ENCODE measurements at regions not wholly inside any gene's neighbourhood (a gene's known extent, or its start where the extent isn't known, plus 50 kb on each side); places are given as distances from the start of the nearest gene placed in this dataset.

- dilution Hi-C loops (cut with MboI; ENCODE audit: extremely low pct_ligation_motif_present, low sequenced_read_pairs), result no loop called here
- H3K4me1 ChIP-seq (ENCODE audit: control insufficient read depth, extremely low read depth, insufficient read depth, low read length), result no peaks in the 10 kb centered on the region
- no peak for TF ChIP-seq FOS (IDR thresholded peaks at IDR 0.05; ENCODE audit: borderline replicate concordance, insufficient read depth, low read length)
- TF ChIP-seq POLR2A (IDR thresholded peaks at IDR 0.05; ENCODE audit: low read depth, low read length), result no peak
- TF ChIP-seq CTCF (IDR thresholded peaks at IDR 0.05; ENCODE audit: extremely low read depth in 1 of 2, insufficient read depth in 1 of 2, low read depth in 1 of 2, low read length in 2 of 2), result no peak
- TF ChIP-seq JUN (IDR thresholded peaks at IDR 0.05; ENCODE audit: borderline replicate concordance, insufficient read depth, insufficient read length, low read depth), result no peak
- no peak for TF ChIP-seq MYC (IDR thresholded peaks at IDR 0.05; ENCODE audit: low read depth, low read length)
- TF ChIP-seq MAX (IDR thresholded peaks at IDR 0.05; ENCODE audit: insufficient read depth, insufficient read length), result no peak
- TF ChIP-seq POLR2AphosphoS5 (IDR thresholded peaks at IDR 0.05; ENCODE audit: insufficient read depth, low read depth, low read length), result no peak
- TF ChIP-seq EZH2 (IDR thresholded peaks at IDR 0.05; ENCODE audit: borderline replicate concordance, low read depth, low read length, severe bottlenecking), result no peak
- TF ChIP-seq GATA2 (IDR thresholded peaks at IDR 0.05; ENCODE audit: insufficient read depth, insufficient read length, low read depth, low read length), result no peak
- intact Hi-C loops (cut with micrococcal nuclease), result no loop called here
- no peak overlapping the region for H3K4me3 ChIP-seq (replicated peaks in 1 of 3; ENCODE audit: insufficient read depth in 1 of 3, low read depth in 1 of 3, low read length in 3 of 3)
- no peaks in the 10 kb centered on the region for H3K27me3 ChIP-seq (ENCODE audit: control insufficient read depth in 2 of 2, insufficient read depth in 2 of 2, low read length in 2 of 2)
- H3K79me2 ChIP-seq (ENCODE audit: control insufficient read depth, insufficient read depth, low read length), result no peaks in the 10 kb centered on the region
- POLR2A ChIA-PET, result no interaction called here
- H2AFZ ChIP-seq (ENCODE audit: low read depth, low read length), result no peak overlapping the region
- FAIRE-seq (no peak), DNase-seq (ENCODE audit: low read depth, low spot score) (no peak)
- no peak overlapping the region for H3K4me2 ChIP-seq (ENCODE audit: insufficient read depth, low read length)
- no peaks in the 10 kb centered on the region for H3K9me1 ChIP-seq (replicated peaks; ENCODE audit: control insufficient read depth, extremely low read depth, insufficient read depth, low read length)
- H3K27ac ChIP-seq (ENCODE audit: insufficient read depth, low read depth, low read length), result no peak overlapping the region
- H4K20me1 ChIP-seq (replicated peaks; ENCODE audit: control insufficient read depth, extremely low read depth, insufficient read depth, low read length), result no peaks in the 10 kb centered on the region
- BruUV-seq (replicated peaks), result no TSS peak
- CTCF ChIA-PET, result no interaction called here
- H3K9ac ChIP-seq (replicated peaks; ENCODE audit: extremely low read depth, insufficient read depth, low read length), result no peak overlapping the region
- H3K36me3 ChIP-seq (ENCODE audit: control insufficient read depth in 2 of 2, extremely low read depth in 1 of 2, insufficient read depth in 2 of 2, low read length in 2 of 2), result no peaks in the 10 kb centered on the region
- H3K9me3 ChIP-seq (replicated peaks; ENCODE audit: control insufficient read depth, insufficient read depth, low read length), result no peaks in the 10 kb centered on the region
These were observed 265.3 kb upstream of the NXPH2 start for GRCh38 chr2:139045524-139045923.
